GM12878 (cell line): ENCODE measurements at regions not wholly inside any gene's neighbourhood (a gene's known extent, or its start where the extent isn't known, plus 50 kb on each side); places are given as distances from the start of the nearest gene placed in this dataset.

Experiments used
- ATAC-seq: fragments of 200-7000 bp; cut with Tn5 transposase; 3 replicates; pipeline ENCODE4 v1.9.1; 2020; ENCODE audit warnings: mild to moderate bottlenecking, moderate library complexity
- BruUV-seq: library from RNA; stranded (reverse); fragments of 400-500 nt; replicated peaks from 2 replicates; lab custom pipeline; 2021; lab: Mats Ljungman, UMichigan
- CTCF ChIA-PET: fragments of 300-600 bp; sonication (Branson Sonifier 250); formaldehyde crosslinking; extraction: SDS; loops from one replicate; lab custom pipeline; 2021; ENCODE audit warnings: inconsistent platforms; lab: Yijun Ruan, JAX
- POLR2A ChIA-PET: fragments of 350-600 bp; formaldehyde crosslinking; extraction: SDS; loops from one replicate; lab custom pipeline; 2021; ENCODE audit warnings: inconsistent platforms; lab: Charles Lee
- RAD21 ChIA-PET: fragments of 300-600 bp; sonication (Branson Sonifier 250); formaldehyde crosslinking; loops from one replicate; lab custom pipeline; 2023; ENCODE audit warnings: antibody characterized with exemption; ENCODE audit not compliant: unreplicated experiment; lab: Charles Lee
- SMC1A ChIA-PET: fragments of 300-600 bp; sonication (Branson Sonifier 250); formaldehyde crosslinking; loops from one replicate; lab custom pipeline; 2023; ENCODE audit not compliant: unreplicated experiment, uncharacterized antibody; lab: Charles Lee
- DNase-seq: peaks from one replicate; pipeline ENCODE4 v3.0.0-alpha.2; 2011; ENCODE audit warnings: low read depth, low spot score
- FAIRE-seq: peaks from 3 replicates; lab custom pipeline; 2011; peaks lifted over from hg19 to GRCh38; lab: Jason Lieb, UNC
- H2AFZ ChIP-seq: 2 replicates; pipeline ENCODE4 v1.6.0; 2011; ENCODE audit warnings: low read depth, low read length, control low read depth; ENCODE audit not compliant: control insufficient read depth
- H3K27ac ChIP-seq: 2 replicates; pipeline ENCODE4 v1.5.1; 2011; ENCODE audit warnings: control low read depth; ENCODE audit not compliant: control insufficient read depth, insufficient read depth
- H3K27me3 ChIP-seq, 2 experiments: replicated peaks in 1 of 2; 2 replicates each; pipeline versions ENCODE4 v1.6.0 to v1.6.1; 2011; ENCODE audit warnings: low read length in 1 of 2; ENCODE audit not compliant: control insufficient read depth in 2 of 2, insufficient read depth in 2 of 2
- H3K36me3 ChIP-seq, 2 experiments: 2 replicates each; pipeline ENCODE4 v1.5.1; 2011; ENCODE audit warnings: low read length in 1 of 2; ENCODE audit not compliant: control insufficient read depth in 2 of 2, insufficient read depth in 2 of 2
- H3K4me1 ChIP-seq: 2 replicates; pipeline ENCODE4 v1.6.1; 2011; ENCODE audit warnings: mild to moderate bottlenecking, low read length, moderate library complexity, mixed read lengths; ENCODE audit not compliant: control insufficient read depth, insufficient read depth
- H3K4me2 ChIP-seq: 2 replicates; pipeline ENCODE4 v1.6.0; 2011; ENCODE audit warnings: control low read depth; ENCODE audit not compliant: control insufficient read depth, insufficient read depth
- H3K4me3 ChIP-seq: fragments of 200-600 bp; sonication (generic); 2 replicates; pipeline ENCODE4 v1.5.1; 2016
- H3K79me2 ChIP-seq: 2 replicates; pipeline ENCODE4 v1.6.0; 2011; ENCODE audit warnings: low read length; ENCODE audit not compliant: control insufficient read depth, insufficient read depth
- H3K9ac ChIP-seq: 2 replicates; pipeline ENCODE4 v1.8.0; 2011; ENCODE audit warnings: low read length, control low read depth, mixed read lengths; ENCODE audit not compliant: control insufficient read depth, insufficient read depth
- H3K9me3 ChIP-seq: replicated peaks from 3 replicates; pipeline ENCODE4 v1.5.1; 2011; ENCODE audit warnings: mild to moderate bottlenecking, low read length; ENCODE audit not compliant: control insufficient read depth, insufficient read depth
- H4K20me1 ChIP-seq: 2 replicates; pipeline ENCODE4 v1.6.0; 2011; ENCODE audit not compliant: control insufficient read depth, insufficient read depth
- BACH1 ChIP-seq: fragments of 450-650 bp; IDR thresholded peaks from 2 replicates; pipeline ENCODE4 v1.6.1; 2017; ENCODE audit warnings: mild to moderate bottlenecking, borderline replicate concordance
- CHD2 ChIP-seq: IDR thresholded peaks from 2 replicates; pipeline ENCODE4 v1.6.1; 2011; ENCODE audit warnings: low read depth, low read length, improper control_type of control experiment, borderline replicate concordance
- CHD4 ChIP-seq: fragments of 200-600 bp; sonication (generic); IDR thresholded peaks from 2 replicates; pipeline ENCODE4 v1.6.1; 2016; ENCODE audit warnings: mild to moderate bottlenecking
- HDAC6 ChIP-seq: fragments of 200-600 bp; sonication (generic); IDR thresholded peaks from one replicate; pipeline ENCODE4 v1.8.0; 2017; ENCODE audit warnings: antibody characterized with exemption; ENCODE audit not compliant: unreplicated experiment
- HDGF ChIP-seq: fragments of 450-650 bp; IDR thresholded peaks from 2 replicates; pipeline ENCODE4 v1.6.1; 2016; ENCODE audit warnings: antibody characterized with exemption
- MXI1 ChIP-seq: fragments of 150-350 bp; IDR thresholded peaks from 2 replicates; pipeline ENCODE4 v1.6.1; 2011; ENCODE audit warnings: low read depth, mild to moderate bottlenecking, inconsistent platforms, low read length, improper control_type of control experiment
- POLR2AphosphoS2 ChIP-seq: IDR thresholded peaks from 2 replicates; pipeline ENCODE4 v1.6.1; 2011; ENCODE audit warnings: low read depth, mild to moderate bottlenecking, low read length, improper control_type of control experiment, moderate library complexity
- RAD21 ChIP-seq: IDR thresholded peaks from 2 replicates; pipeline ENCODE4 v1.6.1; 2011; ENCODE audit warnings: mild to moderate bottlenecking, low read depth, low read length, moderate library complexity; ENCODE audit not compliant: insufficient read depth
- RCOR1 ChIP-seq: conservative IDR thresholded peaks from 2 replicates; pipeline ENCODE4 v1.6.1; 2012; ENCODE audit warnings: low read depth, low read length, improper control_type of control experiment
- SP1 ChIP-seq: IDR thresholded peaks from one replicate; pipeline ENCODE4 v1.6.1; 2011; ENCODE audit warnings: low read depth, low read length
- SRF ChIP-seq, 2 experiments: IDR thresholded peaks; 2 replicates each; pipeline ENCODE4 v1.6.1; 2011; ENCODE audit warnings: low read depth in 2 of 2, low read length in 2 of 2, mild to moderate bottlenecking in 1 of 2, moderate library complexity in 1 of 2
- ZNF207 ChIP-seq: fragments of 450-650 bp; IDR thresholded peaks from 2 replicates; pipeline ENCODE4 v1.6.1; 2014; ENCODE audit warnings: antibody characterized with exemption, mild to moderate bottlenecking, borderline replicate concordance
- ZNF217 ChIP-seq: fragments of 450-650 bp; IDR thresholded peaks from 2 replicates; pipeline ENCODE4 v1.6.1; 2017; ENCODE audit warnings: antibody characterized with exemption, mild to moderate bottlenecking
- WGBS: methylation state at CpG from one replicate; pipeline ENCODE4 v1.1.6; 2016; ENCODE audit warnings: low lambda C conversion rate; ENCODE audit not compliant: insufficient replicate concordance, insufficient coverage; ENCODE audit errors: missing lambda C conversion rate; 5-methylcytosine and 5-hydroxymethylcytosine counted together
- in situ Hi-C: fragments of 300-500 bp; cut with MboI; formaldehyde crosslinking; loops from 9 replicates; pipeline ENCODE4 v1.14.3; 2018; ENCODE audit warnings: mixed read lengths
- intact Hi-C: fragments of 100-400 bp; cut with micrococcal nuclease; formaldehyde crosslinking; loops from one replicate; pipeline ENCODE4 v1.14.2; 2022; ENCODE audit not compliant: unreplicated experiment
- TF ChIP-seq, protein P1 (sequence below): fragments of 450-650 bp; formaldehyde crosslinking; IDR thresholded peaks from 2 replicates; pipeline ENCODE4 v1.4.0; 2022; ENCODE audit warnings: mild to moderate bottlenecking, moderate library complexity
- TF ChIP-seq, protein P2 (sequence below): fragments of 450-650 bp; IDR thresholded peaks from 2 replicates; pipeline ENCODE4 v1.6.1; 2017; ENCODE audit warnings: mild to moderate bottlenecking, moderate library complexity
- TF ChIP-seq, protein P3 (sequence below): fragments of 450-650 bp; IDR thresholded peaks from 2 replicates; pipeline ENCODE4 v1.6.1; 2016; ENCODE audit warnings: mild to moderate bottlenecking

DNA sequence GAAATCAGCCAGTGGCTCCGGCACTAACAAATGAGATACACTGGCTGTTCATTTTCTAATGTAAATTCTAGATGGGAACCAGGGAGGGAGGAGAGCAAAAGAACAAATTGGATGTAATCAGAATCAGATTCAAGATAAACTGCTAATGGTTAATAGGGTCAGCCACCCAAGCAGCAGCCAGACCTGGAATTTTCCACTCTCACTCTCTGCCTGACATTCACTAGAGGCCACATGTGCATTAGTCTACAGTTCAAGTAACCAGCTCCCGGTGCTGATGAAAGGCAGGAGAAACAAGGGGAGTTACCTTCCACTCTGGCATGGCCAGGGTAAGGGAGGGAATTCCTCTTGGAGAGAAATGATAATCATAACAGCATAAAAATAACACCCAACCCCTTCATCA lies 597.7 kb downstream of the TOX3 start:
- ATAC-seq: no peak
- Histone ChIP-seq H3K79me2 (no peaks in the 10 kb centered on the region), H3K9me3 (no peaks in the 10 kb centered on the region), H4K20me1 (no peaks in the 10 kb centered on the region), H3K4me3 (no peak overlapping the region), H2AFZ (no peak overlapping the region), H3K27ac (no peak overlapping the region), H3K27me3 (no peaks in the 10 kb centered on the region; a peak in 1 of 4 replicates), H3K36me3 (no peaks in the 10 kb centered on the region), H3K4me2 (no peak overlapping the region), H3K4me1 (no peaks in the 10 kb centered on the region), H3K9ac (no peak overlapping the region)
- DNase-seq: no peak
- SMC1A ChIA-PET: interaction anchor here (1.6 kb wide), 1 partner anchor 12 kb away, joined by 3 read pairs; no protein-coding TSS in a partner anchor
- no peak for TF ChIP-seq POLR2AphosphoS2
- no peak for TF ChIP-seq SRF (IDR thresholded peaks at IDR 0.05; ENCODE audit: low read depth in 2 of 2, low read length in 2 of 2)
- TF ChIP-seq CHD4: no peak
- no peak for TF ChIP-seq MXI1
- no peak for TF ChIP-seq SP1
- no peak for TF ChIP-seq ZNF217
- no peak for TF ChIP-seq RAD21
- TF ChIP-seq CHD2: no peak
- TF ChIP-seq, protein P1, sequence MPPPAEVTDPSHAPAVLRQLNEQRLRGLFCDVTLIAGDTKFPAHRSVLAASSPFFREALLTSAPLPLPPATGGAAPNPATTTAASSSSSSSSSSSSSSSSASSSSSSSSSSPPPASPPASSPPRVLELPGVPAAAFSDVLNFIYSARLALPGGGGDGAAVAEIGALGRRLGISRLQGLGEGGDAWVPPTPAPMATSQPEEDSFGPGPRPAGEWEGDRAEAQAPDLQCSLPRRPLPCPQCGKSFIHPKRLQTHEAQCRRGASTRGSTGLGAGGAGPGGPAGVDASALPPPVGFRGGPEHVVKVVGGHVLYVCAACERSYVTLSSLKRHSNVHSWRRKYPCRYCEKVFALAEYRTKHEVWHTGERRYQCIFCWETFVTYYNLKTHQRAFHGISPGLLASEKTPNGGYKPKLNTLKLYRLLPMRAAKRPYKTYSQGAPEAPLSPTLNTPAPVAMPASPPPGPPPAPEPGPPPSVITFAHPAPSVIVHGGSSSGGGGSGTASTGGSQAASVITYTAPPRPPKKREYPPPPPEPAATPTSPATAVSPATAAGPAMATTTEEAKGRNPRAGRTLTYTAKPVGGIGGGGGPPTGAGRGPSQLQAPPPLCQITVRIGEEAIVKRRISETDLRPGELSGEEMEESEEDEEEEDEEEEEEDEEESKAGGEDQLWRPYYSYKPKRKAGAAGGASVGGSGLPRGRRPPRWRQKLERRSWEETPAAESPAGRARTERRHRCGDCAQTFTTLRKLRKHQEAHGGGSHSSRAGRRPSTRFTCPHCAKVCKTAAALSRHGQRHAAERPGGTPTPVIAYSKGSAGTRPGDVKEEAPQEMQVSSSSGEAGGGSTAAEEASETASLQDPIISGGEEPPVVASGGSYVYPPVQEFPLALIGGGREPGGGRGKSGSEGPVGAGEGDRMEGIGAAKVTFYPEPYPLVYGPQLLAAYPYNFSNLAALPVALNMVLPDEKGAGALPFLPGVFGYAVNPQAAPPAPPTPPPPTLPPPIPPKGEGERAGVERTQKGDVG (CRISPR knock-in tag): no peak
- TF ChIP-seq HDGF: no peak
- no peak for TF ChIP-seq HDAC6
- no peak for TF ChIP-seq BACH1
- TF ChIP-seq, protein P2, sequence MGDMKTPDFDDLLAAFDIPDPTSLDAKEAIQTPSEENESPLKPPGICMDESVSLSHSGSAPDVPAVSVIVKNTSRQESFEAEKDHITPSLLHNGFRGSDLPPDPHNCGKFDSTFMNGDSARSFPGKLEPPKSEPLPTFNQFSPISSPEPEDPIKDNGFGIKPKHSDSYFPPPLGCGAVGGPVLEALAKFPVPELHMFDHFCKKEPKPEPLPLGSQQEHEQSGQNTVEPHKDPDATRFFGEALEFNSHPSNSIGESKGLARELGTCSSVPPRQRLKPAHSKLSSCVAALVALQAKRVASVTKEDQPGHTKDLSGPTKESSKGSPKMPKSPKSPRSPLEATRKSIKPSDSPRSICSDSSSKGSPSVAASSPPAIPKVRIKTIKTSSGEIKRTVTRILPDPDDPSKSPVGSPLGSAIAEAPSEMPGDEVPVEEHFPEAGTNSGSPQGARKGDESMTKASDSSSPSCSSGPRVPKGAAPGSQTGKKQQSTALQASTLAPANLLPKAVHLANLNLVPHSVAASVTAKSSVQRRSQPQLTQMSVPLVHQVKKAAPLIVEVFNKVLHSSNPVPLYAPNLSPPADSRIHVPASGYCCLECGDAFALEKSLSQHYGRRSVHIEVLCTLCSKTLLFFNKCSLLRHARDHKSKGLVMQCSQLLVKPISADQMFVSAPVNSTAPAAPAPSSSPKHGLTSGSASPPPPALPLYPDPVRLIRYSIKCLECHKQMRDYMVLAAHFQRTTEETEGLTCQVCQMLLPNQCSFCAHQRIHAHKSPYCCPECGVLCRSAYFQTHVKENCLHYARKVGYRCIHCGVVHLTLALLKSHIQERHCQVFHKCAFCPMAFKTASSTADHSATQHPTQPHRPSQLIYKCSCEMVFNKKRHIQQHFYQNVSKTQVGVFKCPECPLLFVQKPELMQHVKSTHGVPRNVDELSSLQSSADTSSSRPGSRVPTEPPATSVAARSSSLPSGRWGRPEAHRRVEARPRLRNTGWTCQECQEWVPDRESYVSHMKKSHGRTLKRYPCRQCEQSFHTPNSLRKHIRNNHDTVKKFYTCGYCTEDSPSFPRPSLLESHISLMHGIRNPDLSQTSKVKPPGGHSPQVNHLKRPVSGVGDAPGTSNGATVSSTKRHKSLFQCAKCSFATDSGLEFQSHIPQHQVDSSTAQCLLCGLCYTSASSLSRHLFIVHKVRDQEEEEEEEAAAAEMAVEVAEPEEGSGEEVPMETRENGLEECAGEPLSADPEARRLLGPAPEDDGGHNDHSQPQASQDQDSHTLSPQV: no peak
- no peak for TF ChIP-seq RCOR1
- TF ChIP-seq, protein P3, sequence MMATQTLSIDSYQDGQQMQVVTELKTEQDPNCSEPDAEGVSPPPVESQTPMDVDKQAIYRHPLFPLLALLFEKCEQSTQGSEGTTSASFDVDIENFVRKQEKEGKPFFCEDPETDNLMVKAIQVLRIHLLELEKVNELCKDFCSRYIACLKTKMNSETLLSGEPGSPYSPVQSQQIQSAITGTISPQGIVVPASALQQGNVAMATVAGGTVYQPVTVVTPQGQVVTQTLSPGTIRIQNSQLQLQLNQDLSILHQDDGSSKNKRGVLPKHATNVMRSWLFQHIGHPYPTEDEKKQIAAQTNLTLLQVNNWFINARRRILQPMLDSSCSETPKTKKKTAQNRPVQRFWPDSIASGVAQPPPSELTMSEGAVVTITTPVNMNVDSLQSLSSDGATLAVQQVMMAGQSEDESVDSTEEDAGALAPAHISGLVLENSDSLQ: no peak
- no peak for TF ChIP-seq ZNF207
- CTCF ChIA-PET: interaction anchor here (0.6 to 1.9 kb wide), 3 partner anchors 8 to 985 kb away, joined by 3 to 7 read pairs (median 4); no protein-coding TSS in a partner anchor
- POLR2A ChIA-PET: interaction anchor here (0.5 kb wide), 1 partner anchor 749 kb away, joined by 3 read pairs; no protein-coding TSS in a partner anchor
- FAIRE-seq: no peak
- RAD21 ChIA-PET: no interaction called here
- WGBS: 0% methylated on average over 2 of the region's 2 CpGs
- no TSS peak for BruUV-seq
- intact Hi-C loops (no loop called here), in situ Hi-C loops (no loop called here)
